ENCODE measurements at regions not wholly inside any gene's neighbourhood (a gene's known extent, or its start where the extent isn't known, plus 50 kb on each side); places are given as distances from the start of the nearest gene placed in this dataset.

GRCh38 chr2:226030788-226031646 is 631.5 kb downstream of the NYAP2 start (continued):
- TF ChIP-seq AKNA (CRISPR knock-in tag; IDR thresholded peaks at IDR 0.05; ENCODE audit: borderline replicate concordance) (no peak), ZNF589 (CRISPR knock-in tag; conservative IDR thresholded peaks at IDR 0.05) (no peak), ZNF841 (CRISPR knock-in tag; IDR thresholded peaks at IDR 0.05; ENCODE audit: borderline replicate concordance) (no peak), ATF4 (CRISPR knock-in tag; IDR thresholded peaks at IDR 0.05) (peak in 1 of 2 experiments; percentile 63; a peak in 1 of 4 replicates), ZNF354B (CRISPR knock-in tag; IDR thresholded peaks at IDR 0.05) (no peak), RFXANK (CRISPR knock-in tag; IDR thresholded peaks at IDR 0.05) (peak; percentile 54; the same call in 1 of the 2 replicates), MED13 (CRISPR knock-in tag; IDR thresholded peaks at IDR 0.05) (no peak), SRSF4 (IDR thresholded peaks at IDR 0.05; ENCODE audit: low read depth, low read length, poor library complexity, severe bottlenecking) (no peak), SRY (CRISPR knock-in tag; IDR thresholded peaks at IDR 0.05) (0 out of 2 replicates have a peak, but pooled peaks have one; percentile 30), ZNF703 (CRISPR knock-in tag; IDR thresholded peaks at IDR 0.05; ENCODE audit: borderline replicate concordance) (no peak), ZFY (CRISPR knock-in tag; IDR thresholded peaks at IDR 0.05) (peak; percentile 59; the same call in 1 of the 2 replicates), ZSCAN12 (CRISPR knock-in tag; IDR thresholded peaks at IDR 0.05) (0 out of 2 replicates have a peak, but pooled peaks have one; percentile 16), REL (CRISPR knock-in tag; conservative IDR thresholded peaks at IDR 0.05) (no peak), ZSCAN29 (CRISPR knock-in tag; conservative IDR thresholded peaks at IDR 0.05) (peak; percentile 84; the same call in 1 of the 2 replicates), GTF2F1 (IDR thresholded peaks at IDR 0.05; ENCODE audit: low read length) (no peak), ZNF713 (CRISPR knock-in tag; IDR thresholded peaks at IDR 0.05) (0 out of 2 replicates have a peak, but pooled peaks have one; percentile 19), ZNF615 (CRISPR knock-in tag; IDR thresholded peaks at IDR 0.05; ENCODE audit: borderline replicate concordance) (peak; percentile 23; the same call in 1 of the 2 replicates), POLR2G (IDR thresholded peaks at IDR 0.05; ENCODE audit: low read depth, low read length) (peak; percentile 86), ZNF652 (CRISPR knock-in tag; IDR thresholded peaks at IDR 0.05; ENCODE audit: borderline replicate concordance, low read depth) (peak; percentile 22; the same call in 1 of the 2 replicates), ZNF598 (CRISPR knock-in tag; IDR thresholded peaks at IDR 0.05; ENCODE audit: borderline replicate concordance) (peak; percentile 97), ZNF740 (CRISPR knock-in tag; IDR thresholded peaks at IDR 0.05) (peak; percentile 55), CBFB (CRISPR knock-in tag; IDR thresholded peaks at IDR 0.05) (peak; percentile 32; the same call in 1 of the 2 replicates)
- TF ChIP-seq, protein P1, sequence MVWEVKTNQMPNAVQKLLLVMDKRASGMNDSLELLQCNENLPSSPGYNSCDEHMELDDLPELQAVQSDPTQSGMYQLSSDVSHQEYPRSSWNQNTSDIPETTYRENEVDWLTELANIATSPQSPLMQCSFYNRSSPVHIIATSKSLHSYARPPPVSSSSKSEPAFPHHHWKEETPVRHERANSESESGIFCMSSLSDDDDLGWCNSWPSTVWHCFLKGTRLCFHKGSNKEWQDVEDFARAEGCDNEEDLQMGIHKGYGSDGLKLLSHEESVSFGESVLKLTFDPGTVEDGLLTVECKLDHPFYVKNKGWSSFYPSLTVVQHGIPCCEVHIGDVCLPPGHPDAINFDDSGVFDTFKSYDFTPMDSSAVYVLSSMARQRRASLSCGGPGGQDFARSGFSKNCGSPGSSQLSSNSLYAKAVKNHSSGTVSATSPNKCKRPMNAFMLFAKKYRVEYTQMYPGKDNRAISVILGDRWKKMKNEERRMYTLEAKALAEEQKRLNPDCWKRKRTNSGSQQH (CRISPR knock-in tag; IDR thresholded peaks at IDR 0.05; ENCODE audit: low read depth) = no peak
